Activated CD4-positive, CD25-positive, alpha-beta regulatory T cell treated with anti-CD3 and anti-CD28 coated beads, Interleukin-2, amount 50 U/mL, for 72 hours (primary cell): ENCODE measurements at regions not wholly inside any gene's neighbourhood (a gene's known extent, or its start where the extent isn't known, plus 50 kb on each side); places are given as distances from the start of the nearest gene placed in this dataset.

ENCODE experiments used
- DNase-seq: peaks from one replicate; pipeline ENCODE4 v3.0.0; 2021

DNA sequence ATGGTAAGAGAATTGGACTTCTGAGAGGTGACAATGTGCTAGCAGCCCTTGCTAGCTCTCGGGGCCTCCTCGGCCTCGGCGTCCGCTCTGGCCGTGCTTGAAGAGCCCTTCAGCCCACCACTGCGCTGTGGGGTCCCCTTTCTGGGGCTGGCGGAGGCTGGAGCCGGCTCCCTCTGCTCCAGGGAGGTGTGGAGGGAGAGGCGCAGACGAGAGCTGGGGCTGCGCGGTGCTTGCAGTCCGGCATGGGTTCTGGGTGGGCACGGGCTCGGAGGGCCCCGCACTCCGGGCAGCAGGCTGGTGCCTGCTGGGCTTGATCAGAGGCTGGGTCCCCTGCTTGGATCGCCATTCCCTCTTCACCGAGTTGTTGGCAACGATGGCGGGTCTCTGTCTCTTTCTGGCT is 226.4 kb upstream of the AMIGO2 start:
- no peak for DNase-seq

DNA sequence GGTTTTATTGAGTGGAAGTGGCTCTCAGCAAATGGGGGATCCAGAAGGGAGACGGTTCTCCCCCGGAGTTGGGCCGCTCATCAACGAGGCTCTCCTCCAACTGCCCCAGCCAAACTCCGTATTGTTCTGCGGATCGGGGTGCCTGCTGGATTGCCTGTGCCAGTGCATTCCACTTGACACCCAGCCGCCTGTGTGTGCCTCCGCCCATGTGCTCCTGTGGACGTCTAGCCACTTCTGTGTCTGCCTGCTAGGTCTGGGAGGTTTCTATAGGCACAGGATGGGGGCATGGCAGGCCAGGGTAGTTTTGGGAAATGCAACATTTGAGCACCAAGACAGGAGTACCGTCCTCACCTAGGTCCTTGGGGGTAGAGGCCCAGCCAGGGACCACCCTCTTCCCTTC is 225.7 kb upstream of the AMIGO2 start:
- DNase-seq: no peak

DNA sequence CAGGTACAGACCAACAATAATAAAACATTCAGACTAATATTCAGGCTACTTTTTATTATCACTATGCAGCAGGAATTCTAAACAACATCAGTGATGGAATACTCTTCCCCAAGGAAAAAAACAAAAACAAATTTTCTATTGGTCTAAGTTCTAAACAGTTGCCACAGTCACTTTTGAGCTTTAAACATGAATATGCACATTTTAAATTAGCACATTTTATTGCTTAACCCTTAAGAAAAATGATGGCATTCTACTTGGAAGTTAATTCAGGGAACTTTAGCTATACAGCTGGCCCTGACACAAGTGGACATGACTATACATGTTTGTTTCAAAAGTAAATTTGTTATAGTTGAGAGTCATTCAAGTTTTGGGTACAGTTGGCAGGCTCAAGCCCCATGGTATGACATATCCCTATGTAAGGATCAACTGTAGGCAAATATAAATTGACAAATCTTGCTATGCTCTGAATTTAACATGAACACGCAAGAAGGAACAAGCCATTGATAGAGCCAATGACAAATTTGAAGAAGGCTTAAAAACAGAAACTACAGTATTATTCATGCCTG is 224.3 kb upstream of the AMIGO2 start:
- no peak for DNase-seq

DNA sequence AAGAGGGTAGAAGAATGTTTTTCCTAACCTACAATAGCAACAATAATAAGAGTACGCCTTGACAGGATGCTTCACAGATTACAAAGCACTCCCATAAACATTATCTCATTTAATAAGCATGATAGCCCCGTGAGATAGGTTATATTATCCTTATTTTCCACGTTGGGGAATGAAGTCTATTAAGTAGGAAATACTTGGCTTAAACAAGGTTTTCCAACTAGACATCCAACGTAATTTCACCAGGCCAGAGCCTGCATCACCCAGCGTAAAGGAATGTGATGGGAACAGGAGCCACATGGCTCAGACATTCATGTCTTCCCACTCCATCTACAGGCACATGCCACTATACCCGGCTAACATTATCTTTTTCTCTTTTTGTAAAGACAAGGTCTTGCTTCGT is 223.4 kb upstream of the AMIGO2 start:
- no peak for DNase-seq

DNA sequence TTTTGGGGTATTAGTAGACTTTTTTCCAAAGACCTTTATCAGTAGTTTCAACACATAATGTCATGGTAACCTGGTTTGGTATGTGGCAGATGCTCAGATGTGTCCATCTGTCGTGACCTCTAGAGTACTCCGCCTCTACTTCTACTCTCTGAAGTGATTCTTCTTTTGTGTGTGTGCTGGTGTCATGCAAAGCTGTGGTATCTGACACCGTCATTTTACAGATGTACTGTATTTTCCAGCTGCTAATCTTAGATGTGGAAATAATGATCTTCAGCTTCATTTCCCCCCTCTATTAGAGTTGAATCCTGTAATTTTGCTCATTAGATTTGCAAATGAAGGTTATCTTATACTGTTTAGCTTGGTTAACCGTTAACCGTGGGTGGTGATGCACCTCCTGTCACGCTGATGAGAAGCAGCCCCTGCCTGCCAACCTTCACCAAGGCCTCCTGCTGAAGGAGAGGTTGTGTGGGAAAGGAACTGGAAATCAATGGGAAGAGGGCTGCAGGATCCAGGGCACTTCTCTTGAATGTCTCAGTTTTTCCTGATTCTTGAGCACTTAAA is 222.4 kb upstream of the AMIGO2 start:
- DNase-seq: no peak

DNA sequence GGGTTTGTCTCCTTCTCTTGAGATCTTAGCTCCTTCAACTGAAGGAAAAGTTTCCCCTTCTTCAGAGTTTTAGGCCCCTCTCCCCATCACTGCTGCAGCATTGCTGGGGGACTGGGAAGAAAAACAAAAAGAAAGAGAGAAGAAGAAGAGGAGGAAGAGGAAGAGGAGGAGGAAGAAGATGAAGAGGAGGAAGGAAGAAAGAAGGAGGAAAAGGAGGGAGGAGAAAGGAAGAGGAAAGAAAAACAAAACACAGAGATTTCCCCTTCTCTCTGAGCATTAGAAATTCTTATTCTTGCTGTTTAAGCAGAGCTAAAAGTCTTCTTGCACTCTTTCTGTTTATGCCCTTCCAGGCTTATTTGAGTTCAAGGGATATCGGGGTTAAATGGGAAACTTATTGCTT is 219.8 kb upstream of the AMIGO2 start:
- no peak for DNase-seq

DNA sequence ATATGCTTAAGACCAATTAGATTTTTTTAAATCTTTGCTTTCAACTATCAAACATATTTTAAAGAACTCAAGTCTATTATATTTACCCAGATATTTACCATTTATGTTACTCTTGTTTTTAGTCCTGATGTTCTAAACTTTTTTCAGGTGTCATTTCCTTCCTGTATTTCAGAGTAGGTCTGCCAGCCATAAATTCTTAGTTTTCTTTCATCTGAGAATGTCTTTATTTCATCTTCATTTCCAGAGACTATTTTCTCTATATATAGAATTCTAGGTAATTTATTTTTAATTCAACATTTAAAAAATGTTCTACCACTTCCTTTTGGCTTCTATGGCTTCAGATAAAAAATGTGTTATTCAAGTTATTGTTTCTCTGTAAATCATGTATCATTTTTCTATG is 218.2 kb upstream of the AMIGO2 start:
- DNase-seq: no peak

DNA sequence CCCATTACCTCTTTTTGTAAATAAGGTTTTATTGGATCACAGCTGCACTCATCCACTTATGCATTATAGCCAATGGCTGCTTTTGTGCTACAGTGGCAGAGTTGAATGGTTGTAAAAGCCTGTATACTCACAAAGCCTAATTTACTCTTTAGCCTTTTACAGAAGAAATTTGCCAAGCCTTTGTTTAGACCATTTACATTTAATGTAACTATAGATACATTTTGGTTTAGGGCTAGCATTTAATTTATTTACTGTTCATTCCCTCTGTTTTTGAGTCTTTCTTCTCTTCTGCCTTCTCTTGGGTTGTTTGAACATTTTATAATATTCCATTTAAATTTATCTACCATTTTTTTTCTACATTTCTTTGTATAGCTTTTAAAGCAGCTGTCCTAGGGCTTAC is 217.1 kb upstream of the AMIGO2 start:
- DNase-seq: no peak

DNA sequence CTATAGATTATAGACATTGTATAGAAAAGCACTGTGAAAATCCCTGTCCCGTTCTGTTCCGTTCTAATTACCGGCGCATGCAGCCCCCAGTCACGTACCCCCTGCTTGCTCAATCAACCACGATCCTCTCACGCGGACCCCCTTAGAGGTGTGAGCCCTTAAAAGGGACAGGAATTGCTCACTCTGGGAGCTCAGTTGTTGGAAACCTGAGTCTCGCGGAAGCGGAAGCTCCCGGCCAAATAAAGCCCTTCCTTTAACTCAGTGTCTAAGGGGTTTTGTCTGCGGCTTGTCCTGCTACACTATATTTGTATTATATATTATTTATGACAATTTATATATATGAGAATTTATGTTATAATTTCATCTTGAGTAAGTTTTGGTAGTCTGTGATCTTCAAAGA is 213.6 kb upstream of the AMIGO2 start:
- no peak for DNase-seq

DNA sequence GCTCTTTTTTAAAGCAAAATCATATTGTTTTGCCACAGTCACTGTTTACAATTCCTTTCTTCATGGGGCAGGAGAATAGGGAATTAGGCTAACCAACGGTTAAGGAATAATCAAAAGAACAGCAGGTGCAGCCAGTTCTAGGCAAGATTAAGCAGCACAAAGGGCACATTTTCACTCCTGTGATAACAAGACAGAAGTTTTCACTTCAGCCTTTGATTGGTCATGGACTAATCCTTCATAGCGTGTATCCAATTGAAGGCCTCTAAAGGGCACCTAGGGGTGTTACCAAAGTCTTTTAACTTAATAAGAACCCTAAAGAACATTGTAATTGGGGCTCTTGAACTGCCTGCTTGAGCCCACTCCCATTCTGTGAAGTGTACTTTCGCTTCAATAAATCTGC is 206.9 kb upstream of the AMIGO2 start:
- DNase-seq: no peak
